Ishikawa (cell line): ENCODE measurements at regions not wholly inside any gene's neighbourhood (a gene's known extent, or its start where the extent isn't known, plus 50 kb on each side); places are given as distances from the start of the nearest gene placed in this dataset.

ENCODE experiments used
- EP300 ChIP-seq: IDR thresholded peaks from 2 replicates; pipeline ENCODE4 v1.6.1; 2012; ENCODE audit warnings: borderline replicate concordance
- FOXM1 ChIP-seq: IDR thresholded peaks from 2 replicates; pipeline ENCODE4 v1.6.1; 2012; ENCODE audit warnings: low read depth, borderline replicate concordance
- RAD21 ChIP-seq: IDR thresholded peaks from 2 replicates; pipeline ENCODE4 v1.6.1; 2012; ENCODE audit warnings: low read depth
- TAF1 ChIP-seq: IDR thresholded peaks from 2 replicates; pipeline ENCODE4 v1.6.1; 2012; ENCODE audit warnings: low read depth, mild to moderate bottlenecking
- YY1 ChIP-seq: IDR thresholded peaks from 2 replicates; pipeline ENCODE4 v1.6.1; 2012; ENCODE audit warnings: low read depth
- ZBTB7A ChIP-seq: IDR thresholded peaks from 2 replicates; pipeline ENCODE4 v1.6.1; 2012; ENCODE audit warnings: low read depth
- TF ChIP-seq, protein P1 (sequence below): IDR thresholded peaks from 2 replicates; pipeline ENCODE4 v1.6.1; 2012

GRCh38 chr9:81137976-81138568 is 551.3 kb downstream of the TLE1 start:
- TF ChIP-seq TAF1 (no peak), YY1 (no peak), RAD21 (no peak), FOXM1 (no peak), EP300 (no peak), ZBTB7A (no peak)
- TF ChIP-seq, protein P1, sequence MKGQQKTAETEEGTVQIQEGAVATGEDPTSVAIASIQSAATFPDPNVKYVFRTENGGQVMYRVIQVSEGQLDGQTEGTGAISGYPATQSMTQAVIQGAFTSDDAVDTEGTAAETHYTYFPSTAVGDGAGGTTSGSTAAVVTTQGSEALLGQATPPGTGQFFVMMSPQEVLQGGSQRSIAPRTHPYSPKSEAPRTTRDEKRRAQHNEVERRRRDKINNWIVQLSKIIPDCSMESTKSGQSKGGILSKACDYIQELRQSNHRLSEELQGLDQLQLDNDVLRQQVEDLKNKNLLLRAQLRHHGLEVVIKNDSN: no peak
